ENCODE measurements at regions not wholly inside any gene's neighbourhood (a gene's known extent, or its start where the extent isn't known, plus 50 kb on each side); places are given as distances from the start of the nearest gene placed in this dataset.

GRCh38 chr12:46958053-46958452, 121.4 kb upstream of the PCED1B start:
- H3K4me3 ChIP-seq (ENCODE audit: low read depth, low read length) = no peak overlapping the region
- TF ChIP-seq CTCF (IDR thresholded peaks at IDR 0.05; ENCODE audit: low read depth, low read length) = no peak

DNA sequence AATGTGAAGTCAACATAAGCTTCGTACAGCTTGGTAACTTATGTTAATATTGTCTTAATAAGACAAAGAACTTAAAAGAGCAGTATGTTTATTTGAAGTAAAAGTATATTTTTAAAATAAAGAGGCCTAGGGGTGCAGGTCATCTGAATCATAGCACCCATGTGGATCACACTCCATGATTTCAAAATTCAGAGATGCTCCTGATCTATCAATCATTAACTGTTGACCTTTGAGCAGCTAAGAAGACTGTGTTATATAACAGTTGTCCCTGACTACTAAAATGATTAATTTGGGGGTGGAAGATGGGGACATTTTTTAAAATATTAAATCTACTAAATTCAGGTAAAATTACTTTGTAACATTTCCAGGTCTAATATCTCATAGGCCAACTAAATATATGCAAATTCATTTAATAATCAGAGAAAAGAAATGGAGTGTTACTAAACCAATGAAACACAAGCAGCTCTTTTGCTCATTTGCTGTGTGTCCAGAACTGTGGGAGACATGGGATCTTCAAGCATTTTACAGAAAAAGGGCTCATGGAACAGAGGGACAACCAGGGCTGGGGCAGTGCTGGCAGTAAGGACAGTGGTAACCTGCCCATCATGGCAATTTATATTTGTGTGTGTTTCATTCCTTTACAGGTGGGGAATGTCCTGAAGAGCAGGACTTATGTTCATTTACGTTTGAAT, 120.7 kb upstream of the PCED1B start:
- H3K4me3 ChIP-seq (ENCODE audit: low read depth, low read length) = no peak overlapping the region
- TF ChIP-seq CTCF (IDR thresholded peaks at IDR 0.05; ENCODE audit: low read depth, low read length) = no peak

- no peak overlapping the region for H3K4me3 ChIP-seq (ENCODE audit: low read depth, low read length)
- no peak for TF ChIP-seq CTCF (IDR thresholded peaks at IDR 0.05; ENCODE audit: low read depth, low read length)
These were observed 119.9 kb upstream of the PCED1B start for GRCh38 chr12:46959502-46959901.

DNA sequence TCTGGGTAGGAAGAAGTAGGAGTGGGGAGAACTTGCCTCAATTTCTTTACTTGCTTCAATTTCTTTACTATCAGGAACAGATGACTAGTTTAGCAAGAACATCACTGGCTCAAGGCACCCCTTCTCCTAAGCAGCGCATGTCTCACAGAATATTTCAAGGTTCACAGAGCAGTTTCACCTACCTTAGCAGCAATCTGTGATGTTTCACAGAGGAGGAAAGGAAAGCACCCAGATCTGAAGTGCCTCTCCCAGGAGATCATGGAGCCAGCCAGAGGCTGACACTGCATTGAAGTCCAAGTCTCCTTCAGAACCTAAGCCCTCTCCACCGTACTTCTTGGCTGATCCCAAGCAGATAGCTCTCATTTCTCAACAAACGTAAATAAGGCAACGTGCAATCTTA, 118.7 kb upstream of the PCED1B start:
- no peak overlapping the region for H3K4me3 ChIP-seq (ENCODE audit: low read depth, low read length)

GRCh38 chr12:46963191-46963590, 116.2 kb upstream of the PCED1B start:
- no peak for TF ChIP-seq CTCF (IDR thresholded peaks at IDR 0.05; ENCODE audit: low read depth, low read length)
- no peak overlapping the region for H3K4me3 ChIP-seq (ENCODE audit: low read depth, low read length)

More for the DNA sequence above, 118.7 kb upstream of the PCED1B start:
- no peak for TF ChIP-seq CTCF (IDR thresholded peaks at IDR 0.05; ENCODE audit: low read depth, low read length)

- peak overlapping the region; percentile 35 for H3K4me3 ChIP-seq (ENCODE audit: low read depth, low read length)
- no peak for TF ChIP-seq CTCF (IDR thresholded peaks at IDR 0.05; ENCODE audit: low read depth, low read length)
These were observed 115.1 kb upstream of the PCED1B start for GRCh38 chr12:46963977-46964971.

GRCh38 chr12:46965137-46965536, 114.3 kb upstream of the PCED1B start:
- H3K4me3 ChIP-seq (ENCODE audit: low read depth, low read length) = no peak overlapping the region; the same call in 1 of the 2 replicates
- TF ChIP-seq CTCF (IDR thresholded peaks at IDR 0.05; ENCODE audit: low read depth, low read length) = no peak
